Endothelial cell of umbilical vein (primary cell): ENCODE measurements at regions not wholly inside any gene's neighbourhood (a gene's known extent, or its start where the extent isn't known, plus 50 kb on each side); places are given as distances from the start of the nearest gene placed in this dataset.

Source experiments
- BruUV-seq: library from RNA; stranded (reverse); fragments of 400-500 nt; replicated peaks from 2 replicates; lab custom pipeline; 2021; lab: Mats Ljungman, UMichigan
- CTCF ChIA-PET: fragments of 300-600, 350-600 bp; sonication (Branson Sonifier 250); formaldehyde crosslinking; loops from one replicate; lab custom pipeline; 2021; ENCODE audit warnings: antibody characterized with exemption, inconsistent platforms; lab: Charles Lee
- POLR2A ChIA-PET: fragments of 300-600, 350-600 bp; sonication (Branson Sonifier 250); formaldehyde crosslinking; loops from one replicate; lab custom pipeline; 2021; ENCODE audit warnings: antibody characterized with exemption, inconsistent platforms; lab: Charles Lee
- DNase-seq: peaks from one replicate; pipeline ENCODE4 v3.0.0-alpha.2; 2011; ENCODE audit warnings: low read depth, low spot score
- FAIRE-seq: peaks from 2 replicates; lab custom pipeline; 2011; peaks lifted over from hg19 to GRCh38; lab: Jason Lieb, UNC
- H2AFZ ChIP-seq: 2 replicates; pipeline ENCODE4 v1.6.0; 2012; ENCODE audit warnings: low read depth, low read length, control low read depth, inconsistent platforms
- H3K27ac ChIP-seq: 2 replicates; pipeline ENCODE4 v1.5.1; 2011; ENCODE audit warnings: low read depth, mild to moderate bottlenecking, control low read depth, low read length, moderate library complexity; ENCODE audit not compliant: insufficient read depth
- H3K27me3 ChIP-seq, 2 experiments: 2 replicates each; pipeline versions ENCODE4 v1.6.0 to v1.6.1; 2011; ENCODE audit warnings: low read length in 2 of 2, mixed read lengths in 1 of 2; ENCODE audit not compliant: control insufficient read depth in 2 of 2, insufficient read depth in 2 of 2
- H3K36me3 ChIP-seq, 2 experiments: 2 replicates in 1 of 2; 3 replicates in 1 of 2; pipeline ENCODE4 v1.5.1; 2011; ENCODE audit warnings: low read length in 2 of 2, mild to moderate bottlenecking in 1 of 2, moderate library complexity in 1 of 2; ENCODE audit not compliant: control insufficient read depth in 2 of 2, insufficient read depth in 2 of 2; ENCODE audit errors: extremely low read depth in 1 of 2
- H3K4me1 ChIP-seq: 3 replicates; pipeline ENCODE4 v1.5.1; 2011; ENCODE audit warnings: mild to moderate bottlenecking, low read length; ENCODE audit not compliant: control insufficient read depth, insufficient read depth; ENCODE audit errors: extremely low read depth
- H3K4me2 ChIP-seq: 2 replicates; pipeline ENCODE4 v1.6.1; 2011; ENCODE audit warnings: low read length, control low read depth, mixed read lengths; ENCODE audit not compliant: insufficient read depth
- H3K4me3 ChIP-seq, 3 experiments: fragments of 200-600 bp in 1 of 3; sonication (generic), shearing (Covaris generic) in 1 of 3; replicated peaks in 1 of 3; 2 replicates each; pipeline ENCODE4 v1.5.1; 2011 to 2016; ENCODE audit warnings: control low read depth in 3 of 3, low read length in 3 of 3, mild to moderate bottlenecking in 2 of 3, inconsistent platforms in 1 of 3, low read depth in 1 of 3, moderate library complexity in 1 of 3; ENCODE audit not compliant: insufficient read depth in 1 of 3
- H3K79me2 ChIP-seq: 2 replicates; pipeline ENCODE4 v1.6.0; 2012; ENCODE audit warnings: low read length, inconsistent platforms; ENCODE audit not compliant: control insufficient read depth, insufficient read depth
- H3K9ac ChIP-seq: replicated peaks from 2 replicates; pipeline ENCODE3; 2011; ENCODE audit warnings: low read length, control low read depth; ENCODE audit not compliant: insufficient read depth; ENCODE audit errors: extremely low read depth
- H3K9me1 ChIP-seq: replicated peaks from 3 replicates; pipeline ENCODE4 v1.6.0; 2011; ENCODE audit warnings: mild to moderate bottlenecking, low read length; ENCODE audit not compliant: control insufficient read depth, insufficient read depth; ENCODE audit errors: extremely low read depth
- H3K9me3 ChIP-seq: replicated peaks from 2 replicates; pipeline ENCODE4 v1.5.1; 2012; ENCODE audit warnings: low read length, inconsistent platforms; ENCODE audit not compliant: control insufficient read depth, insufficient read depth
- H4K20me1 ChIP-seq: replicated peaks from 2 replicates; pipeline ENCODE3; 2011; ENCODE audit warnings: mild to moderate bottlenecking, low read length; ENCODE audit not compliant: control insufficient read depth, insufficient read depth; ENCODE audit errors: extremely low read depth
- EZH2 ChIP-seq: IDR thresholded peaks from 2 replicates; pipeline ENCODE4 v1.6.1; 2012; ENCODE audit warnings: borderline replicate concordance, low read depth, mild to moderate bottlenecking, moderate library complexity, low read length, inconsistent platforms; ENCODE audit not compliant: severe bottlenecking
- GATA2 ChIP-seq: IDR thresholded peaks from 2 replicates; pipeline ENCODE4 v1.7.0; 2011; ENCODE audit warnings: low read depth, mild to moderate bottlenecking, moderate library complexity, mixed read lengths, low read length; ENCODE audit not compliant: insufficient read length, insufficient read depth
- JUN ChIP-seq: IDR thresholded peaks from 2 replicates; pipeline ENCODE4 v1.6.1; 2011; ENCODE audit warnings: borderline replicate concordance, low read depth; ENCODE audit not compliant: insufficient read length, insufficient read depth
- MYC ChIP-seq: IDR thresholded peaks from one replicate; pipeline ENCODE4 v1.6.1; 2011; ENCODE audit warnings: mild to moderate bottlenecking, low read depth, low read length
- POLR2AphosphoS5 ChIP-seq: IDR thresholded peaks from 2 replicates; pipeline ENCODE4 v1.6.1; 2012; ENCODE audit warnings: low read depth, mild to moderate bottlenecking, control low read depth, low read length, moderate library complexity; ENCODE audit not compliant: insufficient read depth
- dilution Hi-C: fragments of 300-500 bp; cut with MboI; formaldehyde crosslinking; loops from one replicate; pipeline ENCODE4 v1.15.0; 2019; ENCODE audit warnings: low sequenced_read_pairs; ENCODE audit not compliant: extremely low pct_ligation_motif_present
- intact Hi-C: fragments of 100-400 bp; cut with micrococcal nuclease; formaldehyde crosslinking; loops from one replicate; pipeline ENCODE4 v1.10.0; 2022
- TF ChIP-seq, protein P1 (sequence below), 2 donors: IDR thresholded peaks; 1 replicate in 1 of 2; 2 replicates in 1 of 2; pipeline ENCODE4 v1.5.1; 2011; ENCODE audit warnings: low read length in 2 of 2, mild to moderate bottlenecking in 2 of 2, moderate library complexity in 2 of 2, control low read depth in 1 of 2, inconsistent platforms in 1 of 2, low read depth in 1 of 2; ENCODE audit not compliant: insufficient read depth in 1 of 2; ENCODE audit errors: extremely low read depth in 1 of 2
- TF ChIP-seq, protein P2 (sequence below): IDR thresholded peaks from 2 replicates; pipeline ENCODE4 v1.6.1; 2011; ENCODE audit not compliant: insufficient read depth, insufficient read length

DNA sequence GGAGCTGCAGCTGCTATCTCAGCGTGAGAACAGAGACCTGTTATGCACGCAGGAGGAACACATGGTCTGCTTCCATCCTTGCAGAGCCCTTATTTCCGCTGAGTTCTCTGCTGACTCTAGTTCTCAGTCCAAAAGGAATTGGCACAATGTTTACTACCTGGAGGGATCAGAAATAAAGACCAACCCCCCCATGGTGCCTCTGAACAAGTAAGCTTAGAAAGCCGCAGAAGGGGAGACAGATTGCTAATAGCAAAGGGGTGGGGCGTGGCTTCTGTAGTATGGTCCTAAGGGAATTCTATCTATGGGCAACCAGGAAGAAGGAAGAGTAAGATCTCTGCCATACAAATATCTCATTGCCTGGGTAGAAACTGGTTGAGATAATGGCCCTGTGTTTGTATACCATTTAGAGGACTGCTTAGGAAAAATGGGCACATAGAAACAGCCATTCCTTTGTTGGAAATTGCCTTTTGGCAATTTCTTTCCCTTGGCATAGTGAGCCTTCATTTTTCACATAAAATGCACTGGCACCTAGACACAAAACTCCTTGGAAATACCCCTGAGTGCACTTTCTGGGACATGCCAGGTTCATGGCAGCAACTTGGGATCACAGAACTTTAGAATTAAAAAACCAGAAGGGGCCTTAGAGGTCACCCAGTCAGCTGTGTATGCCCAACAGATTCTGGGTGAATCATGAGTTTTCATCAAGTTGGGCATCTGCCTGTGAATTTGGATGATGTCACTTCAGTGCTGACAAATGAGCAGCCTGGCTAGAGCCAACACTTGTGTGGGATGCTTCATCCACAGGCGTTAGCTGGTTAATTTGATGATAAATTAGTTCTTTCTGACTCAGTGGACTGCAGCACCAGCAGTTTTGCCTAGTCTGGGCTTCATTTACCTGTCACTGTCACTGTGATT, 57.4 kb upstream of the STXBP5L start:
- no peak overlapping the region for H3K4me3 ChIP-seq
- H4K20me1 ChIP-seq: no peaks in the 10 kb centered on the region
- H3K36me3 ChIP-seq: no peaks in the 10 kb centered on the region
- no peak overlapping the region for H3K27ac ChIP-seq
- POLR2A ChIA-PET: interaction anchor here (0.6 kb wide), 1 partner anchor 216 kb away, joined by 7 read pairs; no protein-coding TSS in a partner anchor
- H3K9me3 ChIP-seq: no peaks in the 10 kb centered on the region
- H3K4me2 ChIP-seq: no peak overlapping the region
- H3K9ac ChIP-seq: no peak overlapping the region
- H3K79me2 ChIP-seq: no peaks in the 10 kb centered on the region
- H3K27me3 ChIP-seq: peaks cover 1 to 13% of the 10 kb centered on the region in 2 experiments
- FAIRE-seq: no peak
- no peak overlapping the region for H2AFZ ChIP-seq
- intact Hi-C loops (no loop called here), dilution Hi-C loops (no loop called here)
- no peaks in the 10 kb centered on the region for H3K4me1 ChIP-seq
- TF ChIP-seq EZH2 (no peak), JUN (no peak), POLR2AphosphoS5 (no peak), GATA2 (no peak), MYC (no peak)
- TF ChIP-seq, protein P1, sequence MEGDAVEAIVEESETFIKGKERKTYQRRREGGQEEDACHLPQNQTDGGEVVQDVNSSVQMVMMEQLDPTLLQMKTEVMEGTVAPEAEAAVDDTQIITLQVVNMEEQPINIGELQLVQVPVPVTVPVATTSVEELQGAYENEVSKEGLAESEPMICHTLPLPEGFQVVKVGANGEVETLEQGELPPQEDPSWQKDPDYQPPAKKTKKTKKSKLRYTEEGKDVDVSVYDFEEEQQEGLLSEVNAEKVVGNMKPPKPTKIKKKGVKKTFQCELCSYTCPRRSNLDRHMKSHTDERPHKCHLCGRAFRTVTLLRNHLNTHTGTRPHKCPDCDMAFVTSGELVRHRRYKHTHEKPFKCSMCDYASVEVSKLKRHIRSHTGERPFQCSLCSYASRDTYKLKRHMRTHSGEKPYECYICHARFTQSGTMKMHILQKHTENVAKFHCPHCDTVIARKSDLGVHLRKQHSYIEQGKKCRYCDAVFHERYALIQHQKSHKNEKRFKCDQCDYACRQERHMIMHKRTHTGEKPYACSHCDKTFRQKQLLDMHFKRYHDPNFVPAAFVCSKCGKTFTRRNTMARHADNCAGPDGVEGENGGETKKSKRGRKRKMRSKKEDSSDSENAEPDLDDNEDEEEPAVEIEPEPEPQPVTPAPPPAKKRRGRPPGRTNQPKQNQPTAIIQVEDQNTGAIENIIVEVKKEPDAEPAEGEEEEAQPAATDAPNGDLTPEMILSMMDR (IDR thresholded peaks at IDR 0.05; ENCODE audit: extremely low read depth in 1 of 2, insufficient read depth in 1 of 2, low read depth in 1 of 2, low read length in 2 of 2): no peak
- TF ChIP-seq, protein P2, sequence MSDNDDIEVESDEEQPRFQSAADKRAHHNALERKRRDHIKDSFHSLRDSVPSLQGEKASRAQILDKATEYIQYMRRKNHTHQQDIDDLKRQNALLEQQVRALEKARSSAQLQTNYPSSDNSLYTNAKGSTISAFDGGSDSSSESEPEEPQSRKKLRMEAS: no peak
- no peak for DNase-seq
- BruUV-seq: no TSS peak
- no peaks in the 10 kb centered on the region for H3K9me1 ChIP-seq
- CTCF ChIA-PET: no interaction called here
